ENCODE measurements at regions not wholly inside any gene's neighbourhood (a gene's known extent, or its start where the extent isn't known, plus 50 kb on each side); places are given as distances from the start of the nearest gene placed in this dataset.

DNA sequence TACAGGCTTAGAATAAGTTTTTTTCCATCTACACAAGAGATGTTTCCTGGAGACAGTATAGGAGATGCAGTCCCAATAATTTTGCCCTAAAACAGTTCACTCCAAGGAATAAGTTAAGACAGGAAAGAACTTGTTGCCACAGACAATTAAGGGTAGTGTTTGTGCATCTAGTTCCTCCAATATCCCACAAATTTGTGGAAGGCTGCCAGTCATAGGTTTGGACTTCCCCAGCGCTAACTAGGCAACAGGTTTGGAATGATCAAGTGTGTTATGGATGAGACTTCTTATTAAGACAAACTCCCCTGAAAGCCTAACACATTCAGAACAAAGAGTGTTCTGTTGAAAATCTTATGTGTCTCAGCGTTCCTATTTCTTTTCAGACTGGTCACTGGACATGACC is 611.0 kb downstream of the CCER1 start:
- ChIA-PET CTCF (no interaction called here), POLR2A (no interaction called here)
- no peak for TF ChIP-seq CTCF (IDR thresholded peaks at IDR 0.05; ENCODE audit: control extremely low read depth, extremely low read depth, low read depth, missing control alignments)
- DNase-seq (ENCODE audit: extremely low spot score) = no peak

DNA sequence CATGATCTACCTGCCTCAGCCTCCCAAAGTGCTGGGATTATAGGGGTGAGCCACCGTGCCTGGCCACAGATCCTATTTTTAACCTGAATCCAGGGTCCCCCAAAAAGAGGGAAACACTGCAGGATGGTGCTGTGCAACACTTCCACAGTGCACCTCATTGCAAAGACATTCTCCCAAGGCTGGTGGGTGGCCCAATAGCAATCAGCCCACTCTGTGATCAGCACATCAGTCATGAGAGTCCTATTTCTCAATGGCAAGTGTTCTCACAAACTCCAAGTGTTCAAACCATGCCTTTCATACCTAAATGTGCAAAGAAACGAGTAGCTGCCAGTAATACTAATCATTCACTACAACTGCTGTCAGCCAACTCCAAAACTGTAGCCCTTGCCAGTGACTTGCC is 612.9 kb downstream of the CCER1 start:
- ChIA-PET POLR2A (no interaction called here), CTCF (interaction anchor here (1.1 to 1.2 kb wide), 2 partner anchors 10 to 798 kb away, joined by 3 read pairs; no protein-coding TSS in a partner anchor)
- no peak for TF ChIP-seq CTCF (IDR thresholded peaks at IDR 0.05; ENCODE audit: control extremely low read depth, extremely low read depth, low read depth, missing control alignments)
- DNase-seq (ENCODE audit: extremely low spot score) = no peak

DNA sequence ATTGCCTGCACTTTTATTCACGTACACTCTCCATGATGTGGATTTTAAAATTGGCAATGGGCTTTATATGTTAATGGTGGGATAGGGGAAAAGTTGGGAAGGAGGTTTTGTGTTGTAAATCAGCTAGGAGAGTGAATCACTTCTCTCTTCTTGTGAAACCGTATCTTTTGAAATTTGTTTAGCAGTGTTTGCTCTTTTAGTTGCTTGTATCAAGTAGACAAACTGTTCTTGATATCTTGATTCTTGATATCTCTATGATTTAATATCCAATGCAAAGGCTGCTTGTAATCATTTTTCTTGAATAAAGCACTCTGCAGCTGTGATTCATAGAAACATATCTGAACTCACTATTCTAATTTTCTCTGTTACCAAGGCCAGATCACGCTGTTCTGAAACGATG is 615.1 kb downstream of the CCER1 start:
- ChIA-PET POLR2A (no interaction called here), CTCF (no interaction called here)
- DNase-seq (ENCODE audit: extremely low spot score) = no peak
- no peak for TF ChIP-seq CTCF (IDR thresholded peaks at IDR 0.05; ENCODE audit: control extremely low read depth, extremely low read depth, low read depth, missing control alignments)

DNA sequence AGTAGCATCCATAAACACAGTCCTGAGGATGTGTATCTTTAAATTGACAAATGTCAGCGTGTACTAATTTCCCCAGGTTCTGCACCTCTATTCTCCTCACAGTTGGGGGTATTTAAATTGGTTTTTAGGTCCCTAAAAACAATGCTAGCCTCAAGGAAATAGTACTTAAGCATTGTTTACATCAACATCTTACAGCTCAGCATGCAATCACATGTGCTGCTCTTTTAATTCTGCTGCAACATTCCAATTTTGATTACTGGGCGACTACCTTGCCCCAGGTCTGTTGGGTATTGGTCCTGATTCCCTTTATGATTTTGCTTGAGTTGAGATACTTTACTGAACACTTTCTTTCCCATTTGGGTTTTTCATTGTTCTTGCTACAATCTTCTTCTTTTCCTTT is 616.6 kb downstream of the CCER1 start:
- ChIA-PET POLR2A (no interaction called here), CTCF (no interaction called here)
- DNase-seq (ENCODE audit: extremely low spot score) = no peak
- TF ChIP-seq CTCF (IDR thresholded peaks at IDR 0.05; ENCODE audit: control extremely low read depth, extremely low read depth, low read depth, missing control alignments) = no peak

DNA sequence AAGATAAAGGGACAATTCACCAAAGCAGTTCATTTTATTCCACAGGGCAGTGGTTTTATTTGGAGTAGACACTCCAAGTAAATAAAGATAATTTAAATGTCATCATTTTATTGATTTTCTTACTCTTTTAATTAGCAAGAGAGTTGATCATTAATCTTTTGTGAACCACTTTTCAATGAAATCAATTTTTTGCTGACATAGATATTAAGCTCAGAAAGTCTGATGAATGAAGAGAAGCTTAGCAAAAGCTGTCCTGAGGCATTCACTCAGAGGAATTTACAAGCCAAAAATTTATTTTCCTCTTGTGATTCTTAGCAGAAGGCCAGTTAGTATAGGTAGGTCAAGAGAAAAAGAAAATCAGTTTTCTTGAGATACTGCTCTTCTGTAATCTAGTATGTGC is 618.0 kb downstream of the CCER1 start:
- no peak for TF ChIP-seq CTCF (IDR thresholded peaks at IDR 0.05; ENCODE audit: control extremely low read depth, extremely low read depth, low read depth, missing control alignments)
- POLR2A ChIA-PET = no interaction called here
- CTCF ChIA-PET = no interaction called here
- DNase-seq (ENCODE audit: extremely low spot score) = no peak

- ChIA-PET CTCF (interaction anchor here (1.4 kb wide), 1 partner anchor 792 kb away, joined by 6 read pairs; no protein-coding TSS in a partner anchor), POLR2A (no interaction called here)
- TF ChIP-seq CTCF (IDR thresholded peaks at IDR 0.05; ENCODE audit: control extremely low read depth, extremely low read depth, low read depth, missing control alignments) = no peak
- DNase-seq (ENCODE audit: extremely low spot score) = no peak
These were observed 619.4 kb downstream of the CCER1 start for GRCh38 chr12:90335566-90335965.

DNA sequence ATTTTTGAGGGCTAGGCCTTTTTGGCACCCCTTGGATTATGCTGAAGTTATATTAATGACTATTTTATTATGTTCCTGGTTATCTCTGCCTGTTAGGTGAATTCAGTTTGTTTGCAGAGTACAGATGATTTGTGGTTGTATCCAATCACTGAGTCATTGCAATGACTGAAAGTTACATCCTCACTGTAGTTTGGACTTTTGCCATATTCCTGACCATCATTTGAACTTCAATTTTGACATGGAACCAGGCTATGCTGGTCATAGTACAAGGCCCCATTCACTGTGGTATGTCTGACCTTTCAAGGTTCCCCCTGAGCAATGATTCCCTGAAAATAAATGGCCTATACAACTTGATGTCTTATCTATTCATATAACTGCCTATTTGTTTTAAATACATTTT is 621.0 kb downstream of the CCER1 start:
- no peak for TF ChIP-seq CTCF (IDR thresholded peaks at IDR 0.05; ENCODE audit: control extremely low read depth, extremely low read depth, low read depth, missing control alignments)
- POLR2A ChIA-PET = no interaction called here
- CTCF ChIA-PET = no interaction called here
- DNase-seq (ENCODE audit: extremely low spot score) = no peak

All from GM10248 (cell line).